ENCODE measurements at regions not wholly inside any gene's neighbourhood (a gene's known extent, or its start where the extent isn't known, plus 50 kb on each side); places are given as distances from the start of the nearest gene placed in this dataset.

DNA sequence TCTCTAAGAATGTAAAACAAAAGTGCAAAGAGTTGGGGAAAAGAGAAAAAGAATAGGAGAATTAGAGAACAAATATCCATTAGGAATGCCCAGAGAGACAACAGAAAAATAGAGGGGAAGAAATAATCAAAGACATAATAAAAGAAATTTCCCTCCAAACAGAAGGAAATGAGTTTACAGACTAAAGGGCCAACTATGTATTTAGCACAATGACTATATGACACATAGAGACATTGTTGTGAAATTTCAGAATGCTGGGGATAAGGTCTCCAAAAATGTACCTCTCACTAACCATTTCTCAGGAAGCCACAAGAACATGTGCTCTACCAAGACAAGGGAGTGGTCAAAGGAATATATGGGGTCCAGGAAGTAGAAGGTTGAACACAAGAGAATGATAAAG, 121.0 kb upstream of the ACSL4 start:
- no peak overlapping the region for H3K4me3 ChIP-seq (ENCODE audit: low read depth, low read length)
- TF ChIP-seq CTCF (IDR thresholded peaks at IDR 0.05; ENCODE audit: low read depth, low read length), result no peak

DNA sequence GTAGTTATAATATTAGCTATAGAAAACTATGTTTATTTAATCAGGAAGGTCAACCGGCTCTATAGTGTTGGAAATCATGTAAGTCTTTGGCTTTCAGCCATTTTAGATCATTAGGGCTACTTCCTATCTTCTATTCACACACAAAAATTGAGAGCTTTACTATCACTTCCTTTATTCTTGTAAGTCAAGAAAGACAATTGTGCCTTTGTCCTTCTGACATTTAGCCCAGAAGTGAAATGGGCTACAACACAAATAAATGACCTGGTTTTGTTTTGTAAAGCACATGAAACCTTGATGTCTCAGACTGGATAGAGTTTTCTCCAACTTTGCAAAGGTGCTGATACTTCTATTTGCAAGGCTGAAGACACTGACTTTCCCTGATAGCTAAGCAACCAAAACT, 122.4 kb upstream of the ACSL4 start:
- TF ChIP-seq CTCF (IDR thresholded peaks at IDR 0.05; ENCODE audit: low read depth, low read length), result no peak
- H3K4me3 ChIP-seq (ENCODE audit: low read depth, low read length), result no peak overlapping the region

DNA sequence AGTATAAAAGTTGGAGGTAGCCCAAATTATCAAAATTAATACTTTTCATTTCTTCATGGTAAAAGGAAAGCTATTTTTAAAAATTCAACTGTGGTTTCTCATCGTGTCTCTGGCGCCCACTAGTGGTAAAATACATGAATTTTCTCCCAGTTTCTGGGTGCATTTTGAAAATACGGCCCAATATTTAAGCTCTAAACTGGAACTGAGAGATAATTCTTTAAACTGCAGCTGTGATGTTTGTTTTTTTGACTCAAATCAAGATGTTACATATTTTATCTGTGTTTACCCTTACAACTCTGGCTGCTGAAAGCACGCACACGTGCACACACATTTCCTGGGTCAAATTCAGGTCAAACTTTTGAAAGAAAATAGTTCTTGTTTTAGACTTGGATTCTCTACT, 123.9 kb upstream of the ACSL4 start:
- no peak overlapping the region for H3K4me3 ChIP-seq (ENCODE audit: low read depth, low read length)
- TF ChIP-seq CTCF (IDR thresholded peaks at IDR 0.05; ENCODE audit: low read depth, low read length), result peak; percentile 49; the same call in 1 of the 2 replicates

DNA sequence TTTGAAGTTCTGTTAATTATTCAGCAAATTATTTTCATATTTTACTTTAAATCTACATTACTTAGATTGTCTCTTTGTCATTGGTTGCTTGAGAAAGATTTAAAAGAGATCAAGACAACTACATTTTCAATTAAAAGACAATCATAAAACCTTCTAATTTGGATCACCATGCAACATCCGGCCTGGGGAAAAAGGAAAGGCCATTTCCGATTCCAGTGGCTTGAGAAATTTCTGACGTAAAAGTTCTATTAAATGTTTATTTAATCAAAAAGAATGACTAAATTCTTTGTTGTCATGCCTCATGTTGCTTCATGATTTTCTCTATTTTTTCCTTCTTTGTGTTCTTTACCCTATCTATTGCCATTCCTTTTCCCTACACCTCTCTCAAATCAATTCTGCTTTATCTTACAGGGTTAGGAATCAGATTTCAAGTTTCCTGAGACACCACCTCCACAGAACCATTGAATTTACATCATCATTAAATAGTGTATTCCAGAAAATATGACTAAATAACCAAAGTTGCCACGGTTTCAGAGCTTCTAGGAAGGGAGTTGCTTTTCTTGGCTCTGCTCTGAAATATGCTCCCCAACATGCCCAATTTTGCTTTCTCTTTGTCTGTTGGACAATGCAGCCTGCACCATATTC, 124.6 kb upstream of the ACSL4 start:
- no peak overlapping the region for H3K4me3 ChIP-seq (ENCODE audit: low read depth, low read length)
- no peak for TF ChIP-seq CTCF (IDR thresholded peaks at IDR 0.05; ENCODE audit: low read depth, low read length)

DNA sequence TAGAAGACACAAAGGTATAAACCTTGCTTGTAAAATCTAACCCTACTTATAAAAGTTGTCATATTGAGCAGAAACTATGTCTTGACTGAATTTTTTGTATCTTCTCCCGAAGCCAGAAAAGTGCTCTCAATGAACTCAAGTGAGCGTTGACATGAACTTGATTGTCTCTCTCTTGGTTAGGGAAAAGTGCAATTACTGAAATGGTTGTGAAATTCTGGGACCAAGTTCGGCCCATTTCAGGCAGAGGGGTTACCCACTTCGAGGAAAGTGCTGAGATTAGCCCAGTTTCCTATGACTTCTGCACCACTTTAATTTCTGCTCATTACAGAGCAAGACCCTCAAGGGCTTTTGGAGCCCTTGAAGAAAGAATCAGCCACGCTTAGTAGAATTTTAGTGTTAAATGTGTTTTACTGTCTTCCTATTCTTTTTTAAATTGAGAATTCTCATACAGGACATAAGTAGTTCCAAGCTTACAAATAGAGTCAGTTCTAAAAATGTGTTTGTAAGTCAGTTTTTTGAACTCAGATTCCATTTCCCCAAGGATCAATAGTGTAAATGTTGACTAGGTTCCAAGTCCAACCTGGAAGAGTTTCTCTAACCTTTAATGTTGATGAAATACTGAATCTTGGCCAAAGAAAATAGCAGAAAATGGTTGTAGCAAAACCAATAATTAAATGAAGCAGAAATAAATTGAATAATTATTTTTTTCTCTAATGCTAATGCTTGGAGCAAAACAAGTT, 125.7 kb upstream of the ACSL4 start:
- H3K4me3 ChIP-seq (ENCODE audit: low read depth, low read length), result no peak overlapping the region
- TF ChIP-seq CTCF (IDR thresholded peaks at IDR 0.05; ENCODE audit: low read depth, low read length), result no peak

GRCh38 chrX:109859651-109860050, 126.6 kb upstream of the ACSL4 start:
- H3K4me3 ChIP-seq (ENCODE audit: low read depth, low read length), result no peak overlapping the region
- no peak for TF ChIP-seq CTCF (IDR thresholded peaks at IDR 0.05; ENCODE audit: low read depth, low read length)

DNA sequence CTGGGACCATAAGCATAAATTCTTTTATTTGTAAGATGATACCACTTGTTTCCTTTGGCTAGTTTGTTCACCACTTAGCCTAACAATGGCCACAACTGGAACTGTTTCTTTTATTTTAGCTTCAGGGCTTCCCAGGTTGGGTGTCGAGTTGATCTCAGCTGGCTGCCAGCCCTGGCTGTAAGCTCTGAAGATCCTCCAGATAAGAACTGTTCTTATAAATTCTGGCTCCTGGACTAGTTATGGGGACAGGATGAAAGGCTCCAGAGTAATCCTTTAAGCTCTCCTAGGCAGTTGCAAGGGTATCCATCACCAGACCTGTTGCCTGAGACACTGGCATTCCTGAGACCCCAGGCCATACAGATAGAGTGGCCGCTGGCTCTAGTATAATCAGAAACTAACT, 129.4 kb upstream of the ACSL4 start:
- no peak for TF ChIP-seq CTCF (IDR thresholded peaks at IDR 0.05; ENCODE audit: low read depth, low read length)
- H3K4me3 ChIP-seq (ENCODE audit: low read depth, low read length), result no peak overlapping the region
